ENCODE measurements at regions not wholly inside any gene's neighbourhood (a gene's known extent, or its start where the extent isn't known, plus 50 kb on each side); places are given as distances from the start of the nearest gene placed in this dataset.
A peak's percentile ranks its signal among the peaks of the same experiment; 100 is the strongest.

GRCh38 chr14:98859301-98859700 is 412.7 kb downstream of the BCL11B start:
- H3K27ac ChIP-seq: no peak overlapping the region

GRCh38 chr14:98864211-98864610 is 407.8 kb downstream of the BCL11B start:
- Histone ChIP-seq H3K27ac (no peak overlapping the region), H3K4me3 (no peak overlapping the region)

More at GRCh38 chr14:98859301-98859700, 412.7 kb downstream of the BCL11B start:
- H3K4me3 ChIP-seq: no peak overlapping the region

DNA sequence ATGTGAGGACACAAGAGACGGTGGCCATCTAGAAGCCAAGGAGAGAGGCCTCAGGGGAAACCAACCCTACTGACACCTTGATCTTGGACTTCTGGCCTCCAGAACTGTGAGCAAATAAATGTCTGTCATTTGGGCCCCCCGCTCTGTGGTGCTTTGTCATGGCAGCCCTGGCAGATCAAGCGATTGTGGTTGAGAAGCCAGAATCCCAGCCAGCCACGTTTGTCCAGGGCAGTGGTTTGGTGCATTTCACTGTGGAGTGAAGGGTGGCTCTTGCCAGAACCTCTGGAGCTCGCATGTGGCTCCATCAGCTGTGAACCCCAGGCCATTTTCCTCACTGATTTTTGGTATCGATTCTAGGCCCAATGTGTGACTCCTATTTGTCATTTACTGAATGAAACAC is 404.9 kb downstream of the BCL11B start:
- H3K4me3 ChIP-seq: no peak overlapping the region
- H3K27ac ChIP-seq: no peak overlapping the region

- Histone ChIP-seq H3K4me3 (no peak overlapping the region), H3K27ac (no peak overlapping the region)
These were observed 404.3 kb downstream of the BCL11B start for GRCh38 chr14:98867726-98868125.

DNA sequence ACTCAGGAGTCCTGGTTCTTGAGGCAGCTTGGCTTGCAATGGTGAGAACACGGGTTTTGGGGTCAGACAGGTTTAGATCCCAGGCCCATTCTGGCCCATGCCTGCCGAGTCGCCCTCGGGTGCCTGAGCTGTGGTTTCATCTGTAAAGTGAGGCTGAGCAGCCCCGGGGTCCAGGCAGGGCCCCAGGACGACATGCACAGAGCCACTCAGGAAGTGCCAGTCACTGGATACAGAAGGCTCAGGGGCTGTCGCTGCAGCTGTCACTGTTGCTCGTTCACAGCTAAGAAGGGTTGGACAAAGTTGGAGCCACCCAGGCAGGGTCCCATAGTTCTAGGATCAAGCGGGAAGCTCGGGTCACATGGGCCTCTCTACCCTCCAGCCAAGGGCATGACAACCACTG is 403.1 kb downstream of the BCL11B start:
- H3K27ac ChIP-seq: no peak overlapping the region
- no peak overlapping the region for H3K4me3 ChIP-seq

DNA sequence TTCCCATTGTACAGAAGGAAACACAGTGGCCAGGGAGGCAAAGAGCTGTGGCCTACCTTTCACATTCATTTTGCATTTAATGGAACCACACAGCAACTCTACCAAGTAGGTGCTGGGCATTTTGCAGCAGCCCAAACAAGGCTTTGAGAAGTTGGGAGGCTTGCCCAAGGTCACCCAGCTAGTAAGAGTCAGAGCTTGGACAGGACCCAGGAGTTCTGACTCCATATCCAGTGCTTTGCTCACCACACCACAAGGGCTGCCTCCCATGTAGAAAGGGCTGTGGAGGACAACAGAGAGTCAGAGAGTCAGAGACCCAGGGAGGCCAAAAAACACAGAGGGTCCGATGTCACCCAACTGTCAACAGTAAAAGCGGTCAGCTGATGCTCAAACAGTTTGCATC is 400.2 kb downstream of the BCL11B start:
- Histone ChIP-seq H3K27ac (peak overlapping the region in 1 of 21 experiments; percentile 2), H3K4me3 (no peak overlapping the region)

DNA sequence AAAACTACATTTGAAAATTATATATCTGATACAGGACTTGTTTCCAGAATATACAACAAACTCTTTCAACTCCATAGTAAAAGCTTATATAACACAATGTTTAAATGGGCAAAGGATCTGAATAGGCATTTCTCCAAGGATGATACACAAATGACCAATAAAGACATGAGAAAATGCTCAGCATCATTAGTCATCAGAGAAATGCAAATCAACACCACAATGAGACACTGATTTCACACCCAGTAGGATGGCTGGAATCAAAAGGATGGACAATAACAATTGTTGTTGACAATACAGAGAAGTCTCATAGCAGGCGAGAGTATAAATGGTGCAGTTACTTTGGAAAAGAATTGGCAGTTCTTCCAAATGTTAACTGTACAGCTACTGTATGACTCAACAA is 394.9 kb downstream of the BCL11B start:
- Histone ChIP-seq H3K4me3 (no peak overlapping the region), H3K27ac (no peak overlapping the region)

GRCh38 chr14:98878282-98878681 is 393.7 kb downstream of the BCL11B start:
- no peak overlapping the region for H3K27ac ChIP-seq
- H3K4me3 ChIP-seq: no peak overlapping the region

GRCh38 chr14:98886982-98887381 is 385.0 kb downstream of the BCL11B start:
- no peak overlapping the region for H3K4me3 ChIP-seq

GRCh38 chr14:98888281-98888680 is 383.7 kb downstream of the BCL11B start:
- Histone ChIP-seq H3K27ac (no peak overlapping the region), H3K4me3 (no peak overlapping the region)

More at GRCh38 chr14:98886982-98887381, 385.0 kb downstream of the BCL11B start:
- H3K27ac ChIP-seq: no peak overlapping the region

- no peak overlapping the region for H3K27ac ChIP-seq
- no peak overlapping the region for H3K4me3 ChIP-seq
These were observed 382.8 kb downstream of the BCL11B start for GRCh38 chr14:98888927-98889835.

GRCh38 chr14:98889836-98890185 is 382.2 kb downstream of the BCL11B start:
- Histone ChIP-seq H3K4me3 (no peak overlapping the region), H3K27ac (no peak overlapping the region)

- Histone ChIP-seq H3K4me3 (no peak overlapping the region), H3K27ac (no peak overlapping the region)
These were observed 381.2 kb downstream of the BCL11B start for GRCh38 chr14:98890556-98891340.

DNA sequence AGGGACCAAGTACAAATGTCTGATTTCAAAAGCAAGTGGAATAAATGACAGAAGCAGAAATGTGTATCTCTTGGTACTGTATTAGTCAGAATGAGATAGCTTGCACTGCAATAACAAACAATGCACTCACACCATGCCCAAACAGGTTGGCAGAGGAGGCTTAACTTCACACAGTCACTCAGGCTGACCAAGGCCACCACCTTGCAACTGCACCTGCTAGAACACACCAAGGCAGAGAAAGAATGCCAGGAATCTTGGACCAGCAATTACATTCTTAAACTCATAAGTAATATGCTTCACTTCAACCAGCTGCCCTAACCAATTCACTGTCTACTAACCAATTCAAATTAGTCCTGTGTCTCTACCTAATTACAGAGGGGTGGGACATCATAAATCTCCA is 378.3 kb downstream of the BCL11B start:
- H3K4me3 ChIP-seq: no peak overlapping the region

GRCh38 chr14:98894600-98894999 is 377.4 kb downstream of the BCL11B start:
- Histone ChIP-seq H3K27ac (no peak overlapping the region), H3K4me3 (no peak overlapping the region)

More for the DNA sequence above, 378.3 kb downstream of the BCL11B start:
- no peak overlapping the region for H3K27ac ChIP-seq

- no peak overlapping the region for H3K4me3 ChIP-seq
These were observed 375.5 kb downstream of the BCL11B start for GRCh38 chr14:98896449-98896848.

GRCh38 chr14:98897605-98898309 is 374.2 kb downstream of the BCL11B start:
- Histone ChIP-seq H3K27ac (peak overlapping the region in 1 of 21 experiments; percentile 11), H3K4me3 (no peak overlapping the region)

More at GRCh38 chr14:98896449-98896848, 375.5 kb downstream of the BCL11B start:
- H3K27ac ChIP-seq: no peak overlapping the region

DNA sequence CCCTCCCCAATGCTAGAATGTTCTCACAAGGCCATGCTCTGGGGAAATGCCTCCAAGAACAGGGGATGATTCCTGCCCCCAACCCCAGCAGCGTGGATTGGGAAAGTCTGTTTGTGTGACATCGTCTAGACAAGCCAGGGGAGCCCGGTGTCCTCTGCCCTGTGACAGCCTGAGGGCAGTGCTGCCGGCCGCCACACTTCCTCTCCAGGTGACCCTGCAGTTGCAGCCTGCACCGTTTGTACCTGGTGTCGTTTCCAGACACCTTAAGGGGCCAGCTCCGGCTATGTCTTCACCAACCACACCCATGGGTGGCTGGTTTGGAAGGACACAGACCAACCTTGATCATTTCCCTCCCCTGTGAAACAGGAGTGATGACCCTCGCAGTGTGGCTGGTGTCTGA is 372.6 kb downstream of the BCL11B start:
- no peak overlapping the region for H3K27ac ChIP-seq
- H3K4me3 ChIP-seq: no peak overlapping the region

DNA sequence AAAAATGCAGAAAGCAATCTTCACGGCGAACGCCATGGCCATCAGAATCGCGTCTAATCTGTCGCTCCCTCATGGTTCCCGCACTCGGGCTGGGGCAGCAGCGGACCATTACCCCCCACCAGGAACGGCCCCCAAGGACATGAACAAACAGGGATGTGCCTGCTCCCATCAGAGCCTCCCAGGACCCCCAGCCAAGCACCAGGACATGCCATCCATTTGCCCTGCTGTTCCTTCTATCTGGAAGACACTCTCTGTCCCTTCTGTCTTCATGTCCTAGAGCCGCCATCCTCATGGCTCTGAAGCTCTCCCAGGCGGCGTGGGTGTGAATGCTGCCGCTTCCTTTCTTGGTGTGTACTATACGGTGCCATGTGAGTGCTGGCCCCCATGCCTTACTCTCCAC is 371.8 kb downstream of the BCL11B start:
- no peak overlapping the region for H3K27ac ChIP-seq
- no peak overlapping the region for H3K4me3 ChIP-seq

- no peak overlapping the region for H3K4me3 ChIP-seq
- no peak overlapping the region for H3K27ac ChIP-seq
These were observed 371.2 kb downstream of the BCL11B start for GRCh38 chr14:98900798-98901197.

Data from skin epidermis (tissue), 12 donors.